HG03342 (cell line): ENCODE measurements at regions not wholly inside any gene's neighbourhood (a gene's known extent, or its start where the extent isn't known, plus 50 kb on each side); places are given as distances from the start of the nearest gene placed in this dataset.
"Not testable (repeated sequence)": the region's sequence is repeated elsewhere in the genome, so short reads cannot be mapped to it uniquely, and the experiment has no call there.

Experiments
- ATAC-seq: cut with Tn5 transposase; IDR thresholded peaks from one replicate; pipeline ENCODE4 v1.9.1; 2021; ENCODE audit warnings: mild to moderate bottlenecking, moderate library complexity; ENCODE audit not compliant: unreplicated experiment

- no peak for ATAC-seq
Measured at GRCh38 chr2:153420394-153420793, 58.2 kb downstream of the RPRM start.

- no peak for ATAC-seq
Measured at GRCh38 chr2:153417077-153417476, 61.5 kb downstream of the RPRM start.

GRCh38 chr2:153416071-153416470 lies 62.5 kb downstream of the RPRM start:
- ATAC-seq = no peak

- no peak for ATAC-seq
Measured at GRCh38 chr2:153408710-153409385, 69.7 kb downstream of the RPRM start.

- no peak for ATAC-seq
Measured at GRCh38 chr2:153405196-153405595, 73.4 kb downstream of the RPRM start.

GRCh38 chr2:153404792-153405191 lies 73.8 kb downstream of the RPRM start:
- no peak for ATAC-seq

- no peak for ATAC-seq
Measured at GRCh38 chr2:153403940-153404339, 74.6 kb downstream of the RPRM start.

- not testable (repeated sequence) for ATAC-seq
Measured at GRCh38 chr2:153403352-153403751, 75.2 kb downstream of the RPRM start.

- no peak for ATAC-seq
Measured at GRCh38 chr2:153394686-153395085, 83.9 kb downstream of the RPRM start.

GRCh38 chr2:153394247-153394646 lies 84.3 kb downstream of the RPRM start:
- no peak for ATAC-seq

- no peak for ATAC-seq
Measured at GRCh38 chr2:153393518-153393917, 85.0 kb downstream of the RPRM start.

- ATAC-seq = no peak
Measured at GRCh38 chr2:153391131-153391530, 87.4 kb downstream of the RPRM start.

GRCh38 chr2:153388246-153388645 lies 90.3 kb downstream of the RPRM start:
- ATAC-seq = no peak

GRCh38 chr2:153387203-153387602 lies 91.4 kb downstream of the RPRM start:
- ATAC-seq = no peak

GRCh38 chr2:153386481-153386897 lies 92.1 kb downstream of the RPRM start:
- ATAC-seq = no peak

- no peak for ATAC-seq
Measured at GRCh38 chr2:153373510-153374279, 104.9 kb downstream of the RPRM start.

- no peak for ATAC-seq
Measured at GRCh38 chr2:153360239-153360638, 118.3 kb downstream of the RPRM start.

GRCh38 chr2:153354377-153354776 lies 124.2 kb downstream of the RPRM start:
- ATAC-seq = no peak

GRCh38 chr2:153349603-153350002 lies 129.0 kb downstream of the RPRM start:
- ATAC-seq = no peak

- no peak for ATAC-seq
Measured at GRCh38 chr2:153347818-153348495, 130.6 kb downstream of the RPRM start.

- ATAC-seq = no peak
Measured at GRCh38 chr2:153320879-153321278, 157.7 kb downstream of the RPRM start.

GRCh38 chr2:153311432-153311831 lies 167.1 kb downstream of the RPRM start:
- no peak for ATAC-seq
